IMR-90 (cell line): ENCODE measurements at regions not wholly inside any gene's neighbourhood (a gene's known extent, or its start where the extent isn't known, plus 50 kb on each side); places are given as distances from the start of the nearest gene placed in this dataset.

Experiments
- ATAC-seq: fragments of 200-7000 bp; cut with Tn5 transposase; 2 replicates; pipeline ENCODE4 v1.9.1; 2020; ENCODE audit warnings: low read depth, mild to moderate bottlenecking, moderate library complexity
- BruUV-seq: library from RNA; stranded (reverse); fragments of 400-500 nt; replicated peaks from 2 replicates; lab custom pipeline; 2021; lab: Mats Ljungman, UMichigan
- CTCF ChIA-PET: fragments of 300-600 bp; formaldehyde crosslinking; extraction: SDS; loops from one replicate; lab custom pipeline; 2021; ENCODE audit warnings: antibody characterized with exemption; lab: Yijun Ruan, JAX
- POLR2A ChIA-PET: fragments of 300-600 bp; sonication (Branson Sonifier 250); formaldehyde crosslinking; loops from one replicate; lab custom pipeline; 2022; ENCODE audit warnings: antibody characterized with exemption; ENCODE audit not compliant: unreplicated experiment; lab: Charles Lee
- DNase-seq: peaks from one replicate; pipeline ENCODE4 v3.0.0; 2013
- H2AFZ ChIP-seq: replicated peaks from 2 replicates; pipeline ENCODE3; 2013; ENCODE audit warnings: low read length, mild to moderate bottlenecking; ENCODE audit not compliant: poor library complexity
- H2AK5ac ChIP-seq: 2 replicates; pipeline ENCODE4 v1.6.1; 2013; ENCODE audit warnings: low read depth, low read length, inconsistent platforms
- H2AK9ac ChIP-seq: replicated peaks from 2 replicates; pipeline ENCODE3; 2013; ENCODE audit warnings: mild to moderate bottlenecking, low read depth, low read length, moderate library complexity; ENCODE audit not compliant: poor library complexity
- H2BK120ac ChIP-seq: 2 replicates; pipeline ENCODE4 v1.6.1; 2013; ENCODE audit warnings: low read depth, low read length, inconsistent platforms
- H2BK15ac ChIP-seq: 3 replicates; pipeline ENCODE4 v1.6.1; 2013; ENCODE audit warnings: low read depth, low read length, inconsistent platforms
- H2BK20ac ChIP-seq: 2 replicates; pipeline ENCODE4 v1.6.1; 2013; ENCODE audit warnings: low read depth, mild to moderate bottlenecking, inconsistent platforms, low read length, moderate library complexity
- H2BK5ac ChIP-seq: 2 replicates; pipeline ENCODE4 v1.6.1; 2013; ENCODE audit warnings: mild to moderate bottlenecking, low read depth, low read length, inconsistent platforms; ENCODE audit not compliant: poor library complexity, severe bottlenecking
- H3K14ac ChIP-seq: replicated peaks from 2 replicates; pipeline ENCODE4 v1.6.1; 2013; ENCODE audit warnings: low read depth, low read length, inconsistent platforms
- H3K18ac ChIP-seq: 2 replicates; pipeline ENCODE4 v1.6.1; 2013; ENCODE audit warnings: low read depth, low read length, control low read depth
- H3K23ac ChIP-seq: 2 replicates; pipeline ENCODE4 v1.6.1; 2013; ENCODE audit warnings: low read depth, low read length, inconsistent platforms
- H3K27ac ChIP-seq: 2 replicates; pipeline ENCODE4 v1.5.1; 2013; ENCODE audit warnings: mild to moderate bottlenecking, control low read depth, low read length; ENCODE audit not compliant: insufficient read depth
- H3K27me3 ChIP-seq: 2 replicates; pipeline ENCODE4 v1.6.1; 2013; ENCODE audit warnings: low read length; ENCODE audit not compliant: control insufficient read depth, insufficient read depth
- H3K36me3 ChIP-seq: 2 replicates; pipeline ENCODE4 v1.6.1; 2013; ENCODE audit warnings: low read length, mixed read lengths; ENCODE audit not compliant: control insufficient read depth, insufficient read depth
- H3K4ac ChIP-seq: 2 replicates; pipeline ENCODE4 v1.6.1; 2013; ENCODE audit warnings: low read depth, low read length, inconsistent platforms
- H3K4me1 ChIP-seq: 2 replicates; pipeline ENCODE4 v1.6.1; 2013; ENCODE audit warnings: low read length, mixed read lengths; ENCODE audit not compliant: control insufficient read depth, insufficient read depth
- H3K4me2 ChIP-seq: 2 replicates; pipeline ENCODE4 v1.6.1; 2013; ENCODE audit warnings: low read depth, mild to moderate bottlenecking, control low read depth, low read length, moderate library complexity
- H3K4me3 ChIP-seq: 2 replicates; pipeline ENCODE4 v1.5.1; 2013; ENCODE audit warnings: low read depth, mild to moderate bottlenecking, control low read depth, low read length, moderate library complexity; ENCODE audit not compliant: insufficient read depth
- H3K56ac ChIP-seq: 2 replicates; pipeline ENCODE4 v1.6.1; 2013; ENCODE audit warnings: low read length, inconsistent platforms; ENCODE audit not compliant: insufficient read depth; ENCODE audit errors: extremely low read depth
- H3K79me1 ChIP-seq, 2 experiments: 2 replicates each; pipeline ENCODE4 v1.6.1; 2013; ENCODE audit warnings: low read length in 2 of 2, inconsistent platforms in 1 of 2, low read depth in 1 of 2
- H3K9ac ChIP-seq: 2 replicates; pipeline ENCODE4 v1.6.1; 2013; ENCODE audit warnings: low read depth, low read length, control low read depth
- H3K9me1 ChIP-seq: 2 replicates; pipeline ENCODE4 v1.6.1; 2013; ENCODE audit warnings: low read length, inconsistent platforms; ENCODE audit not compliant: insufficient read depth
- H3K9me3 ChIP-seq: 2 replicates; pipeline ENCODE4 v1.6.1; 2013; ENCODE audit warnings: low read length; ENCODE audit not compliant: control insufficient read depth, insufficient read depth
- H4K20me1 ChIP-seq: 2 replicates; pipeline ENCODE4 v1.6.1; 2013; ENCODE audit warnings: low read length, inconsistent platforms; ENCODE audit not compliant: insufficient read depth
- H4K5ac ChIP-seq: 2 replicates; pipeline ENCODE4 v1.6.1; 2013; ENCODE audit warnings: mild to moderate bottlenecking, low read depth, low read length, control low read depth
- H4K8ac ChIP-seq, 2 experiments: 2 replicates each; pipeline ENCODE4 v1.6.1; 2013; ENCODE audit warnings: low read depth in 2 of 2, low read length in 2 of 2, control low read depth in 1 of 2, inconsistent platforms in 1 of 2
- H4K91ac ChIP-seq: 2 replicates; pipeline ENCODE4 v1.6.1; 2013; ENCODE audit warnings: low read depth, low read length, inconsistent platforms; ENCODE audit not compliant: insufficient read depth
- MAFK ChIP-seq: IDR thresholded peaks from 2 replicates; pipeline ENCODE4 v1.6.1; 2012; ENCODE audit warnings: low read depth, low read length, improper control_type of control experiment
- WGBS, 2 experiments: methylation state at CpG; one replicate each; pipeline versions ENCODE4 v1.1.5 to v1.1.7; 2013; ENCODE audit warnings: missing lambda C conversion rate in 2 of 2; ENCODE audit not compliant: insufficient read length in 1 of 2; ENCODE audit errors: extremely low coverage in 2 of 2; 5-methylcytosine and 5-hydroxymethylcytosine counted together
- dilution Hi-C: fragments of 300-500 bp; cut with HindIII; formaldehyde crosslinking; loops from one replicate; pipeline ENCODE4 v1.14.3; 2018; ENCODE audit warnings: low sequenced_read_pairs; ENCODE audit not compliant: unreplicated experiment
- in situ Hi-C: fragments of 300-500 bp; cut with MboI; formaldehyde crosslinking; loops from 3 replicates; pipeline ENCODE4 v1.14.3; 2019; ENCODE audit warnings: low sequenced_read_pairs, inconsistent platforms, mixed read lengths
- intact Hi-C: fragments of 100-400 bp; cut with micrococcal nuclease; formaldehyde crosslinking; loops from 2 replicates; pipeline ENCODE4 v1.10.0; 2022
- TF ChIP-seq, protein P1 (sequence below): fragments of 150-350 bp; IDR thresholded peaks from 2 replicates; pipeline ENCODE4 v1.6.1; 2016; ENCODE audit warnings: low read depth, mild to moderate bottlenecking, low read length, moderate library complexity, borderline replicate concordance

DNA sequence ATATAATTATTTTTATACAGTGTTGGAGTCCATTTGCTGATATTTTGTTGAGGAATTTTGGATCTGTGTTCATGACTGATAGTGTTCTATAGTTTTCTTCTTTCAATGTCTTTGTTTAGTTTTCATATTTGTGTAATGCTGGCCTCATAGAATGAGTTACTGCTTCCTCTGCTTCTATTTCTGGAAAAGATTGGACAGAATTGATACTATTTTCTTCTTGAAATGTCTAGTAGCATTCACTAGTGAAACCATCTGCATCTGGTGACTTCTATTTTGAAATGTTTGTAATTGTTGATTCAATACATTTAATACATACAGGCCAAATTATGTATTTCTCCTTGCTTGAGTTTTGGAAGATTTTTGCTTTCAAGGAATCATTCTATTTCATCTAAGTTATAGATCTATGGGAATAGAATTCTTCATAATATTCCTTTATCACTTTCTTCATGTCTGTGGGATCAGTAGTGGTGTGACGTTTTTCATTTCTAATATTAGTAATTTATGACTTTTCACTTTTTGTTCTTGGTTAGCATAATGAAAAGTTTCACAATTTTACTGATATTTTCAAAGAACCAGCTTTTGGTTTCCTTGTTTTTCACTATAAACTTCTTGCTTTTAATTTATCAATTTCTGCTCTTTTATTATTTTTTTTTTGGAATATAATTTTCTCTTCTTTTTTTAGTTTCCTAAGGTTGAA lies 509.9 kb upstream of the VRK2 start:
- H3K4me2 ChIP-seq, result no peak overlapping the region
- H3K9ac ChIP-seq, result no peak overlapping the region
- DNase-seq (no peak), ATAC-seq (no peak)
- POLR2A ChIA-PET, result no interaction called here
- no peaks in the 10 kb centered on the region; the same call in 1 of the 2 replicates for H3K9me3 ChIP-seq
- H3K9me1 ChIP-seq, result no peaks in the 10 kb centered on the region
- H4K8ac ChIP-seq, result no peak overlapping the region
- no peak overlapping the region for H3K56ac ChIP-seq
- H3K27ac ChIP-seq, result no peak overlapping the region
- no peak overlapping the region for H3K23ac ChIP-seq
- H2AFZ ChIP-seq, result no peak overlapping the region
- H4K20me1 ChIP-seq, result no peaks in the 10 kb centered on the region
- H2BK5ac ChIP-seq, result no peak overlapping the region
- intact Hi-C loops (no loop called here), in situ Hi-C loops (no loop called here), dilution Hi-C loops (no loop called here)
- H3K79me1 ChIP-seq, result no peaks in the 10 kb centered on the region
- no peak overlapping the region for H2BK15ac ChIP-seq
- BruUV-seq, result no TSS peak
- H3K4me3 ChIP-seq, result no peak overlapping the region
- no peaks in the 10 kb centered on the region for H3K27me3 ChIP-seq
- TF ChIP-seq, protein P1, sequence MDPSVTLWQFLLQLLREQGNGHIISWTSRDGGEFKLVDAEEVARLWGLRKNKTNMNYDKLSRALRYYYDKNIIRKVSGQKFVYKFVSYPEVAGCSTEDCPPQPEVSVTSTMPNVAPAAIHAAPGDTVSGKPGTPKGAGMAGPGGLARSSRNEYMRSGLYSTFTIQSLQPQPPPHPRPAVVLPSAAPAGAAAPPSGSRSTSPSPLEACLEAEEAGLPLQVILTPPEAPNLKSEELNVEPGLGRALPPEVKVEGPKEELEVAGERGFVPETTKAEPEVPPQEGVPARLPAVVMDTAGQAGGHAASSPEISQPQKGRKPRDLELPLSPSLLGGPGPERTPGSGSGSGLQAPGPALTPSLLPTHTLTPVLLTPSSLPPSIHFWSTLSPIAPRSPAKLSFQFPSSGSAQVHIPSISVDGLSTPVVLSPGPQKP, result no peak
- TF ChIP-seq MAFK, result no peak
- no peak overlapping the region for H3K4ac ChIP-seq
- no peak overlapping the region for H4K91ac ChIP-seq
- no peaks in the 10 kb centered on the region for H3K4me1 ChIP-seq
- no peaks in the 10 kb centered on the region for H3K36me3 ChIP-seq
- no peak overlapping the region for H2BK120ac ChIP-seq
- CTCF ChIA-PET, result no interaction called here
- H2BK20ac ChIP-seq, result no peak overlapping the region
- H2AK9ac ChIP-seq, result no peak overlapping the region
- no peak overlapping the region for H2AK5ac ChIP-seq
- no peak overlapping the region for H3K18ac ChIP-seq
- no peak overlapping the region for H4K5ac ChIP-seq
- WGBS, 2 experiments, result no CpG with 5 or more reads among the region's 1 CpG
- no peak overlapping the region for H3K14ac ChIP-seq
